Fibroblast of the aortic adventitia (primary cell): ENCODE measurements at regions not wholly inside any gene's neighbourhood (a gene's known extent, or its start where the extent isn't known, plus 50 kb on each side); places are given as distances from the start of the nearest gene placed in this dataset.
"Not testable (repeated sequence)": the region's sequence is repeated elsewhere in the genome, so short reads cannot be mapped to it uniquely, and the experiment has no call there.

Experiments used
- DNase-seq: peaks from one replicate; pipeline ENCODE4 v3.0.0-alpha.2; 2010; ENCODE audit warnings: low read depth
- H3K4me3 ChIP-seq: 2 replicates; pipeline ENCODE4 v1.5.1; 2011; ENCODE audit warnings: low read depth, mild to moderate bottlenecking, control low read depth, low read length, moderate library complexity
- CTCF ChIP-seq: IDR thresholded peaks from 2 replicates; pipeline ENCODE4 v1.5.1; 2011; ENCODE audit warnings: mild to moderate bottlenecking, low read length, control low read depth, inconsistent platforms; ENCODE audit not compliant: insufficient read depth

- no peak overlapping the region for H3K4me3 ChIP-seq
- DNase-seq, result no peak
- no peak for TF ChIP-seq CTCF
Observed at GRCh38 chr22:23496445-23496833, 83.7 kb downstream of the IGLL1 start.

GRCh38 chr22:23495614-23496444 is 84.3 kb downstream of the IGLL1 start:
- no peak for TF ChIP-seq CTCF
- DNase-seq, result no peak
- H3K4me3 ChIP-seq, result no peak overlapping the region

- DNase-seq, result no peak
- no peak overlapping the region for H3K4me3 ChIP-seq
- no peak for TF ChIP-seq CTCF
Observed at GRCh38 chr22:23494930-23495266, 85.2 kb downstream of the IGLL1 start.

GRCh38 chr22:23485490-23485889 is 94.6 kb downstream of the IGLL1 start:
- H3K4me3 ChIP-seq, result no peak overlapping the region
- DNase-seq, result no peak
- TF ChIP-seq CTCF, result no peak

GRCh38 chr22:23484651-23485050 is 95.4 kb downstream of the IGLL1 start:
- TF ChIP-seq CTCF, result no peak
- no peak overlapping the region for H3K4me3 ChIP-seq
- no peak for DNase-seq

- no peak for TF ChIP-seq CTCF
- H3K4me3 ChIP-seq, result no peak overlapping the region
- no peak for DNase-seq
Observed at GRCh38 chr22:23481369-23481768, 98.7 kb downstream of the IGLL1 start.

- DNase-seq, result no peak
- no peak for TF ChIP-seq CTCF
- H3K4me3 ChIP-seq, result no peak overlapping the region
Observed at GRCh38 chr22:23478175-23478574, 101.9 kb downstream of the IGLL1 start.

GRCh38 chr22:23474531-23474930 is 105.6 kb downstream of the IGLL1 start:
- not testable (repeated sequence) for H3K4me3 ChIP-seq, DNase-seq
